A549 (cell line): ENCODE measurements at regions not wholly inside any gene's neighbourhood (a gene's known extent, or its start where the extent isn't known, plus 50 kb on each side); places are given as distances from the start of the nearest gene placed in this dataset.
A peak's percentile ranks its signal among the peaks of the same experiment; 100 is the strongest.

Source experiments
- ATAC-seq, 2 experiments: fragments of 200-7000 bp in 1 of 2; fragments of >200 bp in 1 of 2; cut with Nextera tagmentation in 1 of 2; cut with Tn5 transposase in 1 of 2; 3 replicates each; pipeline versions ENCODE4 v1.8.0 to v1.9.1; 2018 to 2020; ENCODE audit warnings: mild to moderate bottlenecking in 1 of 2, moderate library complexity in 1 of 2
- CTCF ChIA-PET: fragments of 300-600 bp; sonication (Branson Sonifier 250); formaldehyde crosslinking; extraction: SDS; loops from one replicate; lab custom pipeline; 2021; ENCODE audit warnings: antibody characterized with exemption, inconsistent platforms; lab: Yijun Ruan, JAX
- POLR2A ChIA-PET: fragments of 350-600 bp; formaldehyde crosslinking; extraction: SDS; loops from one replicate; lab custom pipeline; 2021; ENCODE audit warnings: antibody characterized with exemption, inconsistent platforms; lab: Yijun Ruan, JAX
- DNase-seq, 2 experiments: peaks; one replicate each; pipeline versions ENCODE4 v3.0.0 to v3.0.0-alpha.2; 2011 to 2016; ENCODE audit warnings: low read depth in 1 of 2, low spot score in 1 of 2
- FAIRE-seq: peaks from 2 replicates; lab custom pipeline; 2011; peaks lifted over from hg19 to GRCh38; lab: Jason Lieb, UNC
- H3K27ac ChIP-seq, 2 experiments: fragments of >200 bp; sonication (Bioruptor Twin); formaldehyde crosslinking; 3 replicates each; pipeline ENCODE4 v1.5.1; 2016 to 2017
- H3K4me1 ChIP-seq: fragments of >200 bp; sonication (Bioruptor Twin); formaldehyde crosslinking; 3 replicates; pipeline ENCODE4 v1.6.1; 2016
- H3K4me2 ChIP-seq: fragments of >200 bp; sonication (Bioruptor Twin); formaldehyde crosslinking; 3 replicates; pipeline ENCODE4 v1.6.1; 2016
- H3K4me3 ChIP-seq: fragments of >200 bp; sonication (Bioruptor Twin); formaldehyde crosslinking; 3 replicates; pipeline ENCODE4 v1.5.1; 2016
- H3K9me3 ChIP-seq: fragments of >200 bp; sonication (Bioruptor Twin); formaldehyde crosslinking; 3 replicates; pipeline ENCODE4 v1.6.1; 2016
- BHLHE40 ChIP-seq: IDR thresholded peaks from 2 replicates; pipeline ENCODE4 v1.6.1; 2012; ENCODE audit warnings: low read depth, low read length, inconsistent platforms
- CBX8 ChIP-seq: fragments of 200-600 bp; sonication (generic); IDR thresholded peaks from 2 replicates; pipeline ENCODE4 v1.6.1; 2016
- CEBPB ChIP-seq, 2 experiments: fragments of >200 bp in 1 of 2; sonication (Bioruptor Twin) in 1 of 2; formaldehyde crosslinking in 1 of 2; IDR thresholded peaks; 2 replicates each; pipeline ENCODE4 v1.6.1; 2012 to 2016
- FOSB ChIP-seq: fragments of 250-450 bp; sonication (Bioruptor Pico); IDR thresholded peaks from 2 replicates; pipeline ENCODE4 v1.5.0; 2020; ENCODE audit warnings: mild to moderate bottlenecking, moderate library complexity
- FOSL2 ChIP-seq, 2 experiments: fragments of 450-650 bp in 1 of 2; fragments of >200 bp in 1 of 2; sonication (Bioruptor Twin) in 1 of 2; formaldehyde crosslinking; IDR thresholded peaks; 2 replicates each; pipeline versions ENCODE4 v1.5.0 to v1.6.1; 2016 to 2020; ENCODE audit warnings: mild to moderate bottlenecking in 1 of 2, moderate library complexity in 1 of 2
- HDAC2 ChIP-seq: fragments of 200-600 bp; sonication (generic); IDR thresholded peaks from 2 replicates; pipeline ENCODE4 v1.6.1; 2016
- HOXB13 ChIP-seq: fragments of 250-450 bp; sonication (Bioruptor Pico); IDR thresholded peaks from 2 replicates; pipeline ENCODE4 v1.5.0; 2020; ENCODE audit warnings: low read depth, mild to moderate bottlenecking, moderate library complexity
- MYC ChIP-seq: IDR thresholded peaks from 2 replicates; pipeline ENCODE4 v1.6.1; 2012; ENCODE audit warnings: mild to moderate bottlenecking, inconsistent platforms, low read length, improper control_type of control experiment, borderline replicate concordance
- NR3C1 ChIP-seq: fragments of >200 bp; sonication (Bioruptor Twin); formaldehyde crosslinking; IDR thresholded peaks from 3 replicates; pipeline ENCODE4 v1.6.1; 2017
- PBX3 ChIP-seq: IDR thresholded peaks from 2 replicates; pipeline ENCODE4 v1.6.1; 2012
- POLR2AphosphoS2 ChIP-seq: conservative IDR thresholded peaks from 2 replicates; pipeline ENCODE4 v1.6.1; 2012; ENCODE audit warnings: low read length, improper control_type of control experiment, inconsistent platforms
- RAD21 ChIP-seq, 2 experiments: fragments of >200 bp in 1 of 2; sonication (Bioruptor Twin) in 1 of 2; formaldehyde crosslinking in 1 of 2; IDR thresholded peaks in 1 of 2; conservative IDR thresholded peaks in 1 of 2; 2 replicates in 1 of 2; 3 replicates in 1 of 2; pipeline ENCODE4 v1.6.1; 2012 to 2018; ENCODE audit warnings: inconsistent platforms in 1 of 2
- RFX5 ChIP-seq: fragments of 450-650 bp; IDR thresholded peaks from 2 replicates; pipeline ENCODE4 v1.7.1; 2014; ENCODE audit warnings: antibody characterized with exemption, mild to moderate bottlenecking, moderate library complexity
- SMC3 ChIP-seq: fragments of >200 bp; sonication (Bioruptor Twin); formaldehyde crosslinking; IDR thresholded peaks from 3 replicates; pipeline ENCODE4 v1.6.1; 2018; ENCODE audit warnings: inconsistent platforms
- TFCP2L1 ChIP-seq: fragments of 250-450 bp; sonication (Bioruptor Pico); IDR thresholded peaks from 2 replicates; pipeline ENCODE4 v1.5.0; 2021; ENCODE audit warnings: mild to moderate bottlenecking
- ZSCAN20 ChIP-seq: fragments of 250-450 bp; sonication (Bioruptor Pico); IDR thresholded peaks from 2 replicates; pipeline ENCODE4 v1.8.0; 2022; ENCODE audit warnings: mild to moderate bottlenecking, moderate library complexity
- WGBS: methylation state at CpG from one replicate; pipeline ENCODE4 v1.1.6; 2017; ENCODE audit errors: missing lambda C conversion rate; 5-methylcytosine and 5-hydroxymethylcytosine counted together
- TF ChIP-seq, protein P1 (sequence below): fragments of >200 bp; sonication (Bioruptor Twin); formaldehyde crosslinking; IDR thresholded peaks from 2 replicates; pipeline ENCODE4 v1.6.1; 2016
- TF ChIP-seq, protein P2 (sequence below): fragments of >200 bp; sonication (Bioruptor Twin); formaldehyde crosslinking; IDR thresholded peaks from 3 replicates; pipeline ENCODE4 v1.5.1; 2016

- Histone ChIP-seq H3K4me1 (no peaks in the 10 kb centered on the region), H3K9me3 (no peaks in the 10 kb centered on the region), H3K4me3 (no peak overlapping the region), H3K27ac (no peak overlapping the region), H3K4me2 (no peak overlapping the region)
- DNase-seq (no peak), FAIRE-seq (no peak), ATAC-seq (no peak)
- 9% methylated on average over 4 of the region's 4 CpGs for WGBS
- TF ChIP-seq HOXB13 (CRISPR knock-in tag): no peak
- TF ChIP-seq BHLHE40: no peak
- TF ChIP-seq PBX3: no peak
- TF ChIP-seq, protein P1, sequence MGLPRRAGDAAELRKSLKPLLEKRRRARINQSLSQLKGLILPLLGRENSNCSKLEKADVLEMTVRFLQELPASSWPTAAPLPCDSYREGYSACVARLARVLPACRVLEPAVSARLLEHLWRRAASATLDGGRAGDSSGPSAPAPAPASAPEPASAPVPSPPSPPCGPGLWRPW: no peak
- TF ChIP-seq MYC: no peak
- TF ChIP-seq NR3C1: no peak
- CTCF ChIA-PET: interaction anchor here (1.1 to 3.0 kb wide), 2 partner anchors 12 to 21 kb away, joined by 5 to 9 read pairs; no protein-coding TSS in a partner anchor
- POLR2A ChIA-PET: no interaction called here
Measured at GRCh38 chr5:158155067-158155466, 296.1 kb upstream of the CLINT1 start.

GRCh38 chr5:158154226-158155005 lies 295.5 kb upstream of the CLINT1 start:
- POLR2A ChIA-PET: no interaction called here
- ATAC-seq (peak; percentile 25 to 58; a peak in 2 of 6 replicates), DNase-seq (peak in 1 of 2 experiments; percentile 12)
- TF ChIP-seq RAD21 (conservative IDR thresholded peaks at IDR 0.05 in 1 of 2, IDR thresholded peaks at IDR 0.05 in 1 of 2) (no peak), ZSCAN20 (CRISPR knock-in tag) (no peak), FOSL2 (IDR thresholded peaks at IDR 0.05) (no peak), FOSL2 (CRISPR knock-in tag; IDR thresholded peaks at IDR 0.05) (no peak)
- TF ChIP-seq, all 56 proteins: peak for 0
- WGBS: 10% methylated on average over 3 of the region's 3 CpGs
- Histone ChIP-seq H3K4me1 (no peaks in the 10 kb centered on the region), H3K27ac (no peak overlapping the region), H3K4me2 (no peak overlapping the region), H3K4me3 (no peak overlapping the region), H3K9me3 (no peaks in the 10 kb centered on the region)
- no peak for FAIRE-seq
- CTCF ChIA-PET: interaction anchor here (1.1 to 3.0 kb wide), 2 partner anchors 12 to 21 kb away, joined by 5 to 9 read pairs; no protein-coding TSS in a partner anchor

DNA sequence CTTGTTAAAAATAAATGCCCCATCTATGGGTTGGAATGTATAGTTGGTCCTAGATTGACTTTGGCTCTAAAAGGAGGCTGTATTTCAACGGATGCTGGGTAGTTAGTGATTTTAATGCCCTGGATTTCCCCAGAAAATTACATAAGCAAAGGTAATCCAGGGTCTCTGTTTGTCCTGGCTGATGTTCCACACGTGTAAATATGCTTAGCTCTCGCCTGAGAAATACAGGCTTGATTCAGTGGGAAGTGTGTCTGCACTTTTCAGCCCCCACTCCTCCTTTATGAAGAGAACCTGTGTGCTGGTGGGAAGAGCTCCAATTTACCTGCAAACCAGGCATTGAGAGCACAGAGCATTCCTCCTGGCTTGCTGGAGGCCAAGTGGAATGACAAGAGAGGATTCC lies 294.6 kb upstream of the CLINT1 start:
- ChIA-PET POLR2A (no interaction called here), CTCF (interaction anchor here (0.8 kb wide), 1 partner anchor 78 kb away, joined by 4 read pairs; no protein-coding TSS in a partner anchor)
- DNase-seq (no peak), ATAC-seq (no peak), FAIRE-seq (no peak)
- Histone ChIP-seq H3K27ac (no peak overlapping the region), H3K4me2 (no peak overlapping the region), H3K4me3 (no peak overlapping the region), H3K9me3 (no peaks in the 10 kb centered on the region), H3K4me1 (no peaks in the 10 kb centered on the region)
- WGBS: 2% methylated on average over 3 of the region's 3 CpGs
- TF ChIP-seq SMC3 (no peak), HDAC2 (no peak), TFCP2L1 (no peak), POLR2AphosphoS2 (no peak), FOSB (CRISPR knock-in tag) (no peak), RFX5 (no peak), CEBPB (IDR thresholded peaks at IDR 0.05) (no peak), CBX8 (no peak), RAD21 (conservative IDR thresholded peaks at IDR 0.05 in 1 of 2, IDR thresholded peaks at IDR 0.05 in 1 of 2) (no peak)
- TF ChIP-seq, protein P2, sequence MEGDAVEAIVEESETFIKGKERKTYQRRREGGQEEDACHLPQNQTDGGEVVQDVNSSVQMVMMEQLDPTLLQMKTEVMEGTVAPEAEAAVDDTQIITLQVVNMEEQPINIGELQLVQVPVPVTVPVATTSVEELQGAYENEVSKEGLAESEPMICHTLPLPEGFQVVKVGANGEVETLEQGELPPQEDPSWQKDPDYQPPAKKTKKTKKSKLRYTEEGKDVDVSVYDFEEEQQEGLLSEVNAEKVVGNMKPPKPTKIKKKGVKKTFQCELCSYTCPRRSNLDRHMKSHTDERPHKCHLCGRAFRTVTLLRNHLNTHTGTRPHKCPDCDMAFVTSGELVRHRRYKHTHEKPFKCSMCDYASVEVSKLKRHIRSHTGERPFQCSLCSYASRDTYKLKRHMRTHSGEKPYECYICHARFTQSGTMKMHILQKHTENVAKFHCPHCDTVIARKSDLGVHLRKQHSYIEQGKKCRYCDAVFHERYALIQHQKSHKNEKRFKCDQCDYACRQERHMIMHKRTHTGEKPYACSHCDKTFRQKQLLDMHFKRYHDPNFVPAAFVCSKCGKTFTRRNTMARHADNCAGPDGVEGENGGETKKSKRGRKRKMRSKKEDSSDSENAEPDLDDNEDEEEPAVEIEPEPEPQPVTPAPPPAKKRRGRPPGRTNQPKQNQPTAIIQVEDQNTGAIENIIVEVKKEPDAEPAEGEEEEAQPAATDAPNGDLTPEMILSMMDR: no peak
